Upper lobe of left lung (tissue), 4 donors: ENCODE measurements at regions not wholly inside any gene's neighbourhood (a gene's known extent, or its start where the extent isn't known, plus 50 kb on each side); places are given as distances from the start of the nearest gene placed in this dataset.
"Not testable (repeated sequence)": the region's sequence is repeated elsewhere in the genome, so short reads cannot be mapped to it uniquely, and the experiment has no call there.

Experiments
- EP300 ChIP-seq, 4 donors: sonication (generic); formaldehyde crosslinking; IDR thresholded peaks; one replicate each; pipeline ENCODE4 v1.5.1; 2017; ENCODE audit warnings: antibody characterized with exemption in 4 of 4, control low read depth in 2 of 4
- POLR2A ChIP-seq, 4 donors: fragments of 450-650 bp; IDR thresholded peaks; one replicate each; pipeline ENCODE4 v1.5.1; 2016 to 2017; ENCODE audit warnings: antibody characterized with exemption in 4 of 4, mild to moderate bottlenecking in 2 of 4
- POLR2AphosphoS5 ChIP-seq, 2 donors: sonication (generic); formaldehyde crosslinking; IDR thresholded peaks; one replicate each; pipeline ENCODE4 v1.5.1; 2017; ENCODE audit warnings: antibody characterized with exemption in 2 of 2
- TF ChIP-seq, protein P1 (sequence below), 6 experiments: fragments of 450-650 bp in 4 of 6; fragments of 200-600 bp in 2 of 6; sonication (generic) in 2 of 6; IDR thresholded peaks; one replicate each; pipeline ENCODE4 v1.5.1; 2016 to 2019; ENCODE audit warnings: antibody characterized with exemption in 6 of 6

- TF ChIP-seq, protein P1, sequence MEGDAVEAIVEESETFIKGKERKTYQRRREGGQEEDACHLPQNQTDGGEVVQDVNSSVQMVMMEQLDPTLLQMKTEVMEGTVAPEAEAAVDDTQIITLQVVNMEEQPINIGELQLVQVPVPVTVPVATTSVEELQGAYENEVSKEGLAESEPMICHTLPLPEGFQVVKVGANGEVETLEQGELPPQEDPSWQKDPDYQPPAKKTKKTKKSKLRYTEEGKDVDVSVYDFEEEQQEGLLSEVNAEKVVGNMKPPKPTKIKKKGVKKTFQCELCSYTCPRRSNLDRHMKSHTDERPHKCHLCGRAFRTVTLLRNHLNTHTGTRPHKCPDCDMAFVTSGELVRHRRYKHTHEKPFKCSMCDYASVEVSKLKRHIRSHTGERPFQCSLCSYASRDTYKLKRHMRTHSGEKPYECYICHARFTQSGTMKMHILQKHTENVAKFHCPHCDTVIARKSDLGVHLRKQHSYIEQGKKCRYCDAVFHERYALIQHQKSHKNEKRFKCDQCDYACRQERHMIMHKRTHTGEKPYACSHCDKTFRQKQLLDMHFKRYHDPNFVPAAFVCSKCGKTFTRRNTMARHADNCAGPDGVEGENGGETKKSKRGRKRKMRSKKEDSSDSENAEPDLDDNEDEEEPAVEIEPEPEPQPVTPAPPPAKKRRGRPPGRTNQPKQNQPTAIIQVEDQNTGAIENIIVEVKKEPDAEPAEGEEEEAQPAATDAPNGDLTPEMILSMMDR (IDR thresholded peaks at IDR 0.05) = not testable (repeated sequence)
- TF ChIP-seq POLR2A, POLR2AphosphoS5, EP300 (IDR thresholded peaks at IDR 0.05): not testable (repeated sequence)
Measured at GRCh38 chr9:66740136-66740535, 160.4 kb upstream of the ZNF658 start.
